SK-N-MC (cell line): ENCODE measurements at regions not wholly inside any gene's neighbourhood (a gene's known extent, or its start where the extent isn't known, plus 50 kb on each side); places are given as distances from the start of the nearest gene placed in this dataset.

Experiments used
- EZH2 ChIP-seq: fragments of 200-600 bp; sonication (generic); IDR thresholded peaks from one replicate; pipeline ENCODE4 v1.6.1; 2017; ENCODE audit warnings: antibody characterized with exemption
- FOXP2 ChIP-seq: optimal IDR thresholded peaks from 2 replicates; pipeline ENCODE3; 2011; ENCODE audit warnings: mild to moderate bottlenecking, moderate library complexity; ENCODE audit not compliant: insufficient read depth; ENCODE audit errors: extremely low read length, control extremely low read depth
- POLR2AphosphoS5 ChIP-seq: IDR thresholded peaks from 2 replicates; pipeline ENCODE4 v1.6.1; 2012; ENCODE audit warnings: mild to moderate bottlenecking, low read depth, low read length, borderline replicate concordance

DNA sequence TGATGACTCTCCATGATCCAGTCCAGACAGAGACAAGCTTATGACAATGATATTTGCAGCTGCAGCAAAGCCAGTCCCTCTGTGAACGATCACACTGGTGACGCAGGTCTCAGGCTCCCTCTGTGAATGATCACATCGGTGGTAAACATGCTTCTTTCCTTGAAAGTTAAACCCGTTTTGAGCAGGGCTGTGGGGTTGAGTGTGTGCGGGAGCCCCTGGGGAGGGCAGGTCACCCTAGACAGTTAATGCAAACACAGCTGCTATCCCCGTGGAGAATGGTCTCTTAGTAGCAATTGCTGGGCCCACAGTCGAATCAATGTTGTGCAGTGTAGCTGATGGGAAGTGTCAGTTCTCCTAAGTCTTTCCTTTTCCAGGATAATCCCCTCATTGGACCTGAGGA, 71.0 kb upstream of the KIRREL3 start:
- TF ChIP-seq EZH2 = no peak
- no peak for TF ChIP-seq POLR2AphosphoS5
- no peak for TF ChIP-seq FOXP2
